ENCODE measurements at regions not wholly inside any gene's neighbourhood (a gene's known extent, or its start where the extent isn't known, plus 50 kb on each side); places are given as distances from the start of the nearest gene placed in this dataset.

- peaks cover 0 to 3% of the 10 kb centered on the region in 2 experiments; a peak in 1 of 4 replicates for H3K4me1 ChIP-seq (ENCODE audit: control insufficient read depth in 1 of 2, insufficient read depth in 2 of 2, low read length in 2 of 2)
- CTCF ChIA-PET = no interaction called here
- H3K9me2 ChIP-seq (ENCODE audit: insufficient read depth) = no peaks in the 10 kb centered on the region
- no peak overlapping the region for H2AFZ ChIP-seq (ENCODE audit: low read depth, low read length, poor library complexity, severe bottlenecking)
- no peaks in the 10 kb centered on the region for H3K79me2 ChIP-seq (ENCODE audit: insufficient read depth, low read length)
- RAD21 ChIA-PET (ENCODE audit: low non-redundant PET in 1 of 2, low total read pairs in 2 of 2, uncharacterized antibody in 2 of 2, unreplicated experiment in 2 of 2) = no interaction called here
- H3K9me3 ChIP-seq (ENCODE audit: control insufficient read depth in 1 of 2, insufficient read depth in 1 of 2, low read depth in 1 of 2, low read length in 2 of 2) = no peaks in the 10 kb centered on the region
- no peaks in the 10 kb centered on the region for H3K36me3 ChIP-seq (ENCODE audit: control insufficient read depth in 1 of 2, insufficient read depth in 2 of 2, low read length in 2 of 2)
- no peaks in the 10 kb centered on the region for H4K20me1 ChIP-seq (ENCODE audit: insufficient read depth)
- H3K4me3 ChIP-seq (replicated peaks in 1 of 2; ENCODE audit: low read depth in 1 of 2, low read length in 2 of 2) = no peak overlapping the region
- no peak for DNase-seq (ENCODE audit: low read depth, low spot score)
- H3K4me2 ChIP-seq (ENCODE audit: low read length) = no peak overlapping the region
- no peak overlapping the region for H3K9ac ChIP-seq (ENCODE audit: low read length)
- intact Hi-C loops (cut with micrococcal nuclease) = no loop called here
- POLR2A ChIA-PET = no interaction called here
- no peak for ATAC-seq
- no peak overlapping the region for H3K27ac ChIP-seq (ENCODE audit: low read depth, low read length)
- no peak for TF ChIP-seq TCF7L2 (IDR thresholded peaks at IDR 0.05; ENCODE audit: borderline replicate concordance, extremely low read depth, insufficient read depth, insufficient read length)
- TF ChIP-seq ATF3 (IDR thresholded peaks at IDR 0.05) = no peak
- no peak for TF ChIP-seq ELF1 (IDR thresholded peaks at IDR 0.05; ENCODE audit: borderline replicate concordance, low read depth)
- no peak for TF ChIP-seq POLR2AphosphoS5 (IDR thresholded peaks at IDR 0.05; ENCODE audit: low read depth, low read length)
- no peak for TF ChIP-seq EZH2phosphoT487 (IDR thresholded peaks at IDR 0.05; ENCODE audit: borderline replicate concordance)
- TF ChIP-seq ZNF274 (IDR thresholded peaks at IDR 0.05; ENCODE audit: low read depth, low read length) = no peak
- peaks cover 39% of the 10 kb centered on the region; the same call in 1 of the 2 replicates for H3K27me3 ChIP-seq (ENCODE audit: insufficient read depth, low read length)
- no TSS peak for BruUV-seq (replicated peaks)
Observed at GRCh38 chr5:174191850-174192655, 146.5 kb downstream of the NSG2 start.

- RAD21 ChIA-PET (ENCODE audit: low non-redundant PET in 1 of 2, low total read pairs in 2 of 2, uncharacterized antibody in 2 of 2, unreplicated experiment in 2 of 2) = no interaction called here
- no TSS peak for BruUV-seq (replicated peaks)
- CTCF ChIA-PET = no interaction called here
- Histone ChIP-seq H3K4me1 (ENCODE audit: control insufficient read depth in 1 of 2, insufficient read depth in 2 of 2, low read length in 2 of 2) (peaks cover 0 to 3% of the 10 kb centered on the region in 2 experiments; a peak in 1 of 4 replicates), H4K20me1 (ENCODE audit: insufficient read depth) (no peaks in the 10 kb centered on the region), H3K9me3 (ENCODE audit: control insufficient read depth in 1 of 2, insufficient read depth in 1 of 2, low read depth in 1 of 2, low read length in 2 of 2) (no peaks in the 10 kb centered on the region), H3K79me2 (ENCODE audit: insufficient read depth, low read length) (no peaks in the 10 kb centered on the region), H3K36me3 (ENCODE audit: control insufficient read depth in 1 of 2, insufficient read depth in 2 of 2, low read length in 2 of 2) (no peaks in the 10 kb centered on the region), H3K27ac (ENCODE audit: low read depth, low read length) (no peak overlapping the region), H3K27me3 (ENCODE audit: insufficient read depth, low read length) (peaks cover 39% of the 10 kb centered on the region; the same call in 1 of the 2 replicates), H3K9me2 (ENCODE audit: insufficient read depth) (no peaks in the 10 kb centered on the region), H3K4me3 (replicated peaks in 1 of 2; ENCODE audit: low read depth in 1 of 2, low read length in 2 of 2) (no peak overlapping the region), H3K4me2 (ENCODE audit: low read length) (no peak overlapping the region), H3K9ac (ENCODE audit: low read length) (no peak overlapping the region), H2AFZ (ENCODE audit: low read depth, low read length, poor library complexity, severe bottlenecking) (no peak overlapping the region)
- intact Hi-C loops (cut with micrococcal nuclease) = no loop called here
- no peak for TF ChIP-seq EZH2phosphoT487 (IDR thresholded peaks at IDR 0.05; ENCODE audit: borderline replicate concordance)
- ATAC-seq (no peak), DNase-seq (ENCODE audit: low read depth, low spot score) (no peak)
- POLR2A ChIA-PET = no interaction called here
Observed at GRCh38 chr5:174192901-174193300, 147.4 kb downstream of the NSG2 start.

Data from HCT116 (cell line).